GM12864 (cell line): ENCODE measurements at regions not wholly inside any gene's neighbourhood (a gene's known extent, or its start where the extent isn't known, plus 50 kb on each side); places are given as distances from the start of the nearest gene placed in this dataset.
"Not testable (repeated sequence)": the region's sequence is repeated elsewhere in the genome, so short reads cannot be mapped to it uniquely, and the experiment has no call there.

Experiments used
- DNase-seq: peaks from one replicate; pipeline ENCODE4 v3.0.0-alpha.2; 2011; ENCODE audit warnings: low read depth
- H3K4me3 ChIP-seq: 2 replicates; pipeline ENCODE4 v1.5.1; 2011; ENCODE audit warnings: mild to moderate bottlenecking, low read depth, low read length, control low read depth
- TF ChIP-seq, protein P1 (sequence below): IDR thresholded peaks from 2 replicates; pipeline ENCODE4 v1.5.1; 2011; ENCODE audit warnings: low read depth, mild to moderate bottlenecking, moderate library complexity, low read length, control low read depth, inconsistent platforms; ENCODE audit errors: missing control alignments

DNA sequence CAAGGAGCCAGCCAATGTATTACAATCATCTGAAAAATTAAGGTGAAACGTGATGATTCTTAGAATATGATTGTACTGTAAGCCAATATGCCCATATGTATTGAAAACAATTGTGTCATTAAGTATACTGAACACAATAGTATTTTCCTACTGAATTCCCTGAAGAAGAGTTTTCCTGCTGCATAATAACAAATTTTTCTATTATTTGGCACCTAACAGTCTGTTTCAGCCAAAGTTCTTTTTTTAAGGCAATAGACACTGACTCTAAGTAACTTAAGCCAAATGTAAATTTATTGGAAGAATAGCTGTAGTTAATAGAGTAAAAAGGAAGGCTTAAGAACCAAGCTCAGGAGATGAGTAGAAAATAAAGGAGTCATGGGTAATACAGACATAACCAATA is 220.6 kb downstream of the PPP4R3C start:
- no peak overlapping the region for H3K4me3 ChIP-seq
- DNase-seq, result no peak
- TF ChIP-seq, protein P1, sequence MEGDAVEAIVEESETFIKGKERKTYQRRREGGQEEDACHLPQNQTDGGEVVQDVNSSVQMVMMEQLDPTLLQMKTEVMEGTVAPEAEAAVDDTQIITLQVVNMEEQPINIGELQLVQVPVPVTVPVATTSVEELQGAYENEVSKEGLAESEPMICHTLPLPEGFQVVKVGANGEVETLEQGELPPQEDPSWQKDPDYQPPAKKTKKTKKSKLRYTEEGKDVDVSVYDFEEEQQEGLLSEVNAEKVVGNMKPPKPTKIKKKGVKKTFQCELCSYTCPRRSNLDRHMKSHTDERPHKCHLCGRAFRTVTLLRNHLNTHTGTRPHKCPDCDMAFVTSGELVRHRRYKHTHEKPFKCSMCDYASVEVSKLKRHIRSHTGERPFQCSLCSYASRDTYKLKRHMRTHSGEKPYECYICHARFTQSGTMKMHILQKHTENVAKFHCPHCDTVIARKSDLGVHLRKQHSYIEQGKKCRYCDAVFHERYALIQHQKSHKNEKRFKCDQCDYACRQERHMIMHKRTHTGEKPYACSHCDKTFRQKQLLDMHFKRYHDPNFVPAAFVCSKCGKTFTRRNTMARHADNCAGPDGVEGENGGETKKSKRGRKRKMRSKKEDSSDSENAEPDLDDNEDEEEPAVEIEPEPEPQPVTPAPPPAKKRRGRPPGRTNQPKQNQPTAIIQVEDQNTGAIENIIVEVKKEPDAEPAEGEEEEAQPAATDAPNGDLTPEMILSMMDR, result no peak

DNA sequence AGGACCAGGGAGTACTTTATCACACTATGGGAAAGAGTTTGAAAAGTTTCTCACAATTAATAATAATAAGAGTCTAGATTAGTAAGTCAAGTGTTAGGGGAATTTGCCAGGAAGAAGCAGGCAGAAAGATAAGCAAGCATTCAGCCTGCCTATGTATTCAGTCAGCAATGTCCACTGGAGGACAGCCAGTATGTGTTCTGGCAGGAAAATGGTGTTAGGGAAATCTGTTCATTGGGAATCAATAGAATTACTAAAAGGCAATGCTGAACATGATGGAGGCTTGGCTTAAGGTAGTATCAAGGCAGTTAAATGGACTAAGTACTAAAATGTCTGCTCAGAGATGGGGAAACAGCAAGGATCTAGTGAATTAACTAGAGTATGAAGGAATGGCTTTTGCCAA is 221.2 kb downstream of the PPP4R3C start:
- TF ChIP-seq, protein P1, result no peak
- H3K4me3 ChIP-seq, result no peak overlapping the region
- DNase-seq, result no peak

DNA sequence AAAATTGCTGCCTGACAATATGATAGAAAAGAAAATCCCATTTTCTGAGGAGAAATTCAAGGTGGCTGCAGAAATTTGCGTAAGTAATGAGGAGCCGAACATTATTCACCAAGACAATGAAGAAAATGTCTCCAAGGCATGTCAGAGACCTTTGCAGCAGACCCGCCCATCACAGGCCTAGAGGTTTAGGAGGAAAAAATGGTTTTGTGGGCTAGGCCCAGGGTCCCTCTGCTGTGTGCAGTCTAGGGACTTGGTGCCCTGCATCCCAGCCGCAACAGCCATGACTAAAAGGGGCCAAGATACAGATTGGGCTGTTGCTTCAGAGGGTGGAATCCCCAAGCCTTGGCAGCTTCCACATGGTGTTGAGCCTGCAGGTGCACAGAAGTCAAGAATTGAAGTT is 223.1 kb downstream of the PPP4R3C start:
- not testable (repeated sequence) for DNase-seq, H3K4me3 ChIP-seq

DNA sequence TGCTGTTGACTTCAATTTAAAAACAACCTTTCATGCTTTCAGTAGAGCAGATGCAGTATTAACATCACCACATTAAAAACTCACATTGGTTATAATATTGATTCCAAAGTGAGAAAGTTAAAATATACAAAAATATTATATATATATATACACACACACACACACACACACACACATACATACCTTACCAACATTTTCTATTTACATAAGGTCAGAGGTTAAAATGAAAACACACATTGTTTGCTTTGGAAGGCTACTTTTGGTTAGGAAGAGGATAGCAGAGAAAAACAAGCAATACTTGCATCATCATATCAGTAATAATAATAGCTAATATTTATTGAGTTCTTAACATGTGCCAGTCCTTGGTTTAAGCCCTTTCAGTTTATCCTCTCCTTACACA is 226.5 kb downstream of the PPP4R3C start:
- TF ChIP-seq, protein P1, result no peak
- no peak overlapping the region for H3K4me3 ChIP-seq
- DNase-seq, result no peak

DNA sequence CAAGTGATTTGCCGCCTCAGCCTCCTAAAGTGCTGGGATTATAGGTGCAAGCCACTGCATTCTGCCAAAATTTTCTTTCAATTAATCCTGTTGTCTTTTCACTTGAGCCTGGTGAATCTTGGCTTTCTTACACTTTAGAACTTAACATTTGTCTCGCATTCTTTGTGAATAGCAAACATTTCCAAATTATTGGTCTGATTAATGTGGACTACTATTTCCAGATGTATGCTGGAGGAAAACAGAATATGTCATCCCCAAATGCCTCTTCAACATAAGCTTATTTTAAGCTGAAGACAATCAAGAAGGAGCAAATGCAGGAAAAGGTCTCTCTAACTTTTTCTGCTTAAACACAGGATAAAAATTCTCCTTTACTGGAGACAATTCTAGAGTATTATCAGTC is 233.4 kb downstream of the PPP4R3C start:
- no peak for DNase-seq
- TF ChIP-seq, protein P1, result no peak
- no peak overlapping the region for H3K4me3 ChIP-seq

DNA sequence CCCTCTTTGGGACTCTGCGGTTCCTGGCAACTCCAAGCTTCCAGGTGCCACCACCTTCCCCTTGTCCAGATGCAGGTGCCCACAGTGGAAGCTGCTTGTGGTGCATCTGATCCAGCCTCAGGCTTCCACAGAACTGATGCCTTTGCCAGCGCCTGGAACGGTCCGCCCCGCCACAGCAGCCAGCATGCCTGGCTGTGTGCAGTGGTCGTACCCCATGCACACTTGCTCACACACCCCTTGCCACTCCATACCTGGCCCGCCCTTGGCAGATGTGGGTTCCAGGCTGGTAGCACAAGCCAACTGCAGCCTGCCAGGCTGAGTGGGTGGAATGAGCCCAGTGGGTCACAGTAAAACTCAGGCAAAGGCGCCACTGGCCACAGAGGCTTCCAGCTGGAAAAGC is 240.5 kb downstream of the PPP4R3C start:
- no peak for DNase-seq
- no peak overlapping the region for H3K4me3 ChIP-seq
- TF ChIP-seq, protein P1, result no peak

DNA sequence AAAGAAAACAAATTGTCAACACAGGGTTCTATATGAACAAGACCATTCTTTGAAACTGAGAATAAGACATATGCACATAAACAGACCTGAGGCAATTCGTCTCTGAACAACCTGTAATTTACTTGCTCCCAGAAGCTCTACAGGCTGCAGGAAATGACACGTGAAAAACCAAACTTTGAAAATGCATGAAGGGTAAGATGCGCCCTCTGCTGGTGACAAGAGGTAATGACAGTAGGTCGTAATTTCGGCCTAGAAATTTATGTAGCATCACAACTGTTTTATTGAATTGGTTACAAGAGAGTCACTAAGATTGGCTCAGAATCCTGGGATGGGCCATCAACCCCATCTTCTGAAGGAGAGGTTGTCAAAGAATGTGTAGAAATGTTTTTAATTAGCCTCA is 276.5 kb downstream of the PPP4R3C start:
- peak; percentile 2 for DNase-seq
- TF ChIP-seq, protein P1, result peak; percentile 66
- H3K4me3 ChIP-seq, result no peak overlapping the region

DNA sequence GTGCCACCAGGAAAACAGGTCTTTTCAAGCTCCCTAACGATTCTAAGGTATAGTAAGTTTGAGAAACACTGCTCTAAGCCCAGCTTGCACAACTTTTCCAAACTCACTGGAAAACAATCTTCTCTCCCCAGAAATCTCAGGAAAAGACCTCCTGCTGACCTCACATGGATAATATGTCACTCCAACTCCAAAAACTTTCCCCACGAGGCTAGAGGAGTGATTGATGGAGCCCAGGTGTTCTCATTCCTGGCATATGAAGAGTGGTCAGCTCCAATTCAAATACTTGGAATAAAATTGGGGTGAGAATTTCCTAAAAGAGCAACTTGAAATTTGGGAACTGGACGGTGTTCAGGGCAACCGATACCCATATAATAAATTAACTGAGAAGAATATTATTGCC is 299.9 kb downstream of the PPP4R3C start:
- TF ChIP-seq, protein P1, result no peak
- DNase-seq, result no peak
- H3K4me3 ChIP-seq, result no peak overlapping the region
